DOHH2 (cell line): ENCODE measurements at regions not wholly inside any gene's neighbourhood (a gene's known extent, or its start where the extent isn't known, plus 50 kb on each side); places are given as distances from the start of the nearest gene placed in this dataset.

Source experiments
- H3F3A ChIP-seq: fragments of 200-600 bp; sonication (generic), shearing (Covaris generic); 2 replicates; pipeline ENCODE4 v1.6.0; 2016; ENCODE audit warnings: antibody characterized with exemption, mild to moderate bottlenecking; ENCODE audit not compliant: control insufficient read depth, insufficient read depth
- H3K27ac ChIP-seq: fragments of 200-600 bp; sonication (generic); 2 replicates; pipeline ENCODE4 v1.5.1; 2014; ENCODE audit warnings: low read depth, mild to moderate bottlenecking, low read length, moderate library complexity
- H3K27me3 ChIP-seq: fragments of 200-600 bp; sonication (generic); 2 replicates; pipeline ENCODE4 v1.6.1; 2014; ENCODE audit warnings: mild to moderate bottlenecking, low read length, mixed read lengths; ENCODE audit not compliant: control insufficient read depth
- H3K36me3 ChIP-seq: fragments of 200-600 bp; sonication (generic); 2 replicates; pipeline ENCODE4 v1.6.1; 2014; ENCODE audit warnings: mild to moderate bottlenecking, low read length, moderate library complexity, mixed read lengths; ENCODE audit not compliant: control insufficient read depth
- H3K4me1 ChIP-seq: fragments of 200-600 bp; sonication (generic); 2 replicates; pipeline ENCODE4 v1.6.1; 2014; ENCODE audit warnings: mild to moderate bottlenecking, low read length, mixed read lengths; ENCODE audit not compliant: control insufficient read depth
- H3K4me2 ChIP-seq: fragments of 200-600 bp; sonication (generic); 2 replicates; pipeline ENCODE4 v1.6.0; 2014; ENCODE audit warnings: mild to moderate bottlenecking, low read length, moderate library complexity
- H3K4me3 ChIP-seq: fragments of 200-600 bp; sonication (generic); 2 replicates; pipeline ENCODE4 v1.5.1; 2014; ENCODE audit warnings: mild to moderate bottlenecking, low read length, mixed read lengths
- H3K79me2 ChIP-seq: fragments of 200-600 bp; sonication (generic); 2 replicates; pipeline ENCODE4 v1.6.1; 2014; ENCODE audit warnings: mild to moderate bottlenecking, low read length, mixed read lengths; ENCODE audit not compliant: control insufficient read depth
- H3K9me2 ChIP-seq: fragments of 200-600 bp; sonication (generic); replicated peaks from 2 replicates; pipeline ENCODE4 v1.6.1; 2014; ENCODE audit warnings: mild to moderate bottlenecking, low read length, mixed read lengths; ENCODE audit not compliant: control insufficient read depth
- H3K9me3 ChIP-seq: fragments of 200-600 bp; sonication (generic); 2 replicates; pipeline ENCODE4 v1.6.1; 2014; ENCODE audit warnings: antibody characterized with exemption, low read length, mixed read lengths; ENCODE audit not compliant: control insufficient read depth, insufficient read depth
- H4K20me1 ChIP-seq: fragments of 200-600 bp; sonication (generic); 2 replicates; pipeline ENCODE4 v1.6.0; 2014; ENCODE audit warnings: low read depth, mild to moderate bottlenecking, antibody characterized with exemption, low read length, moderate library complexity; ENCODE audit not compliant: control insufficient read depth, insufficient read depth
- EZH2phosphoT487 ChIP-seq: fragments of 200-600 bp; sonication (generic); IDR thresholded peaks from 2 replicates; pipeline ENCODE4 v1.6.1; 2017; ENCODE audit warnings: borderline replicate concordance, mild to moderate bottlenecking, antibody characterized with exemption, low read length, moderate library complexity, mixed read lengths
- TF ChIP-seq, protein P1 (sequence below): fragments of 200-600 bp; sonication (generic); IDR thresholded peaks from one replicate; pipeline ENCODE4 v1.5.1; 2014; ENCODE audit warnings: antibody characterized with exemption, mild to moderate bottlenecking, low read depth, low read length; ENCODE audit not compliant: poor library complexity, severe bottlenecking

GRCh38 chr13:33957497-33957905 is 139.6 kb downstream of the RFC3 start:
- TF ChIP-seq EZH2phosphoT487: no peak
- TF ChIP-seq, protein P1, sequence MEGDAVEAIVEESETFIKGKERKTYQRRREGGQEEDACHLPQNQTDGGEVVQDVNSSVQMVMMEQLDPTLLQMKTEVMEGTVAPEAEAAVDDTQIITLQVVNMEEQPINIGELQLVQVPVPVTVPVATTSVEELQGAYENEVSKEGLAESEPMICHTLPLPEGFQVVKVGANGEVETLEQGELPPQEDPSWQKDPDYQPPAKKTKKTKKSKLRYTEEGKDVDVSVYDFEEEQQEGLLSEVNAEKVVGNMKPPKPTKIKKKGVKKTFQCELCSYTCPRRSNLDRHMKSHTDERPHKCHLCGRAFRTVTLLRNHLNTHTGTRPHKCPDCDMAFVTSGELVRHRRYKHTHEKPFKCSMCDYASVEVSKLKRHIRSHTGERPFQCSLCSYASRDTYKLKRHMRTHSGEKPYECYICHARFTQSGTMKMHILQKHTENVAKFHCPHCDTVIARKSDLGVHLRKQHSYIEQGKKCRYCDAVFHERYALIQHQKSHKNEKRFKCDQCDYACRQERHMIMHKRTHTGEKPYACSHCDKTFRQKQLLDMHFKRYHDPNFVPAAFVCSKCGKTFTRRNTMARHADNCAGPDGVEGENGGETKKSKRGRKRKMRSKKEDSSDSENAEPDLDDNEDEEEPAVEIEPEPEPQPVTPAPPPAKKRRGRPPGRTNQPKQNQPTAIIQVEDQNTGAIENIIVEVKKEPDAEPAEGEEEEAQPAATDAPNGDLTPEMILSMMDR: no peak
- Histone ChIP-seq H3K36me3 (no peaks in the 10 kb centered on the region), H3K79me2 (no peaks in the 10 kb centered on the region)

DNA sequence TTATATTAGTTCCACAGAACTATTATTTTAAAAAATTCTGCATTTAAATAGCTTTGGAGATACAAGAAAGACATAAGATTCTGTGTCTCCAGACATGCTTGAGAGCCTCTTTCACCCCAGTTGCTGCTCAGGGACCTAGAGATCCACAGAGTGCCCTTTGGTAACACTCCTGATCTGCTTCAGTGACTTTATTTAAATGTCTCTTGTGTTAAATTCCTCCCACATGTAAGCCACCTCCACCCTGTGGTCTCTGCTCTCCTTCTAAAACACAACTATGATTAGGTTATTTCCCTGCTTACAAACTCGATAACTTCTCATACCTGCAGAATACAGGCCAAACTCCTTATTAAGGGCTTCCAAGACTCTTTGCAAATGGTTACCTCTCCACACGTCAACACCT is 141.0 kb downstream of the RFC3 start:
- Histone ChIP-seq H3K4me2 (no peak overlapping the region), H3K27ac (no peak overlapping the region), H3K9me2 (no peaks in the 10 kb centered on the region), H3F3A (no peaks in the 10 kb centered on the region), H4K20me1 (no peaks in the 10 kb centered on the region), H3K9me3 (no peaks in the 10 kb centered on the region), H3K79me2 (no peaks in the 10 kb centered on the region), H3K27me3 (no peaks in the 10 kb centered on the region), H3K4me1 (no peaks in the 10 kb centered on the region), H3K4me3 (no peak overlapping the region), H3K36me3 (no peaks in the 10 kb centered on the region)
- TF ChIP-seq EZH2phosphoT487: no peak
- TF ChIP-seq, protein P1: no peak

More at GRCh38 chr13:33957497-33957905, 139.6 kb downstream of the RFC3 start:
- Histone ChIP-seq H3K4me2 (no peak overlapping the region), H3K9me2 (no peaks in the 10 kb centered on the region), H3F3A (no peaks in the 10 kb centered on the region), H3K27me3 (no peaks in the 10 kb centered on the region), H3K9me3 (no peaks in the 10 kb centered on the region), H3K27ac (no peak overlapping the region), H3K4me3 (no peak overlapping the region), H4K20me1 (no peaks in the 10 kb centered on the region), H3K4me1 (no peaks in the 10 kb centered on the region)

GRCh38 chr13:33963134-33963533 is 145.2 kb downstream of the RFC3 start:
- H3K27ac ChIP-seq: no peak overlapping the region
- no peaks in the 10 kb centered on the region for H3K9me2 ChIP-seq

More at GRCh38 chr13:33963134-33963533, 145.2 kb downstream of the RFC3 start:
- no peaks in the 10 kb centered on the region for H3K4me1 ChIP-seq
- TF ChIP-seq, protein P1: no peak
- TF ChIP-seq EZH2phosphoT487: no peak
- no peaks in the 10 kb centered on the region for H3K27me3 ChIP-seq
- H3F3A ChIP-seq: no peaks in the 10 kb centered on the region
- no peaks in the 10 kb centered on the region for H4K20me1 ChIP-seq
- H3K4me2 ChIP-seq: no peak overlapping the region
- no peaks in the 10 kb centered on the region for H3K9me3 ChIP-seq
- no peaks in the 10 kb centered on the region for H3K36me3 ChIP-seq
- no peak overlapping the region for H3K4me3 ChIP-seq
- H3K79me2 ChIP-seq: no peaks in the 10 kb centered on the region
